HG02642 (cell line): ENCODE measurements at regions not wholly inside any gene's neighbourhood (a gene's known extent, or its start where the extent isn't known, plus 50 kb on each side); places are given as distances from the start of the nearest gene placed in this dataset.
A peak's percentile ranks its signal among the peaks of the same experiment; 100 is the strongest.
"Not testable (repeated sequence)": the region's sequence is repeated elsewhere in the genome, so short reads cannot be mapped to it uniquely, and the experiment has no call there.

Experiments
- ATAC-seq: cut with Tn5 transposase; IDR thresholded peaks from one replicate; pipeline ENCODE4 v1.9.1; 2021; ENCODE audit warnings: mild to moderate bottlenecking; ENCODE audit not compliant: unreplicated experiment, poor library complexity

DNA sequence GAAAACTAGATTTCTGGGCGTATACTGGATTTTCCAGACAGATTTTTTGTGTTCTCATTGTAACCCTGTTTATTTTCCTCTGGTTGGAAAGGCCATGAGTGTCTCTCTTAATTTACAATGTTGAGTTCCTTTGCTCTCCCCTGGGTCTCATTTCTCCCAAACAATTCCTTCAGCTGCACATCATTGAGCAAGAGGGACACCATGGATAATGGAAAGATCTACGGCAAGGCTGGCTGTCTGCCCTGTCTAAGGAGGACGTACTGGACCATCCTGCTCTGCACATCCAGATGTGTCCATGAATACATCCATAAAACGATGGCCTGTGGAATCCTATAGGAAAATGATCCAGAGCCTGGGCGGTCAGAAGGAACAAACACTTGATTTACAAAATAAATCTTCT is 258.1 kb upstream of the MCTP2 start:
- no peak for ATAC-seq

GRCh38 chr15:93968773-93969172 is 262.6 kb upstream of the MCTP2 start:
- ATAC-seq, result no peak

- no peak for ATAC-seq
These were observed 266.0 kb upstream of the MCTP2 start for GRCh38 chr15:93965304-93965908.

GRCh38 chr15:93954985-93955571 is 276.3 kb upstream of the MCTP2 start:
- ATAC-seq, result no peak

- ATAC-seq, result no peak
These were observed 282.6 kb upstream of the MCTP2 start for GRCh38 chr15:93948726-93949125.

- no peak for ATAC-seq
These were observed 287.8 kb upstream of the MCTP2 start for GRCh38 chr15:93943586-93943985.

DNA sequence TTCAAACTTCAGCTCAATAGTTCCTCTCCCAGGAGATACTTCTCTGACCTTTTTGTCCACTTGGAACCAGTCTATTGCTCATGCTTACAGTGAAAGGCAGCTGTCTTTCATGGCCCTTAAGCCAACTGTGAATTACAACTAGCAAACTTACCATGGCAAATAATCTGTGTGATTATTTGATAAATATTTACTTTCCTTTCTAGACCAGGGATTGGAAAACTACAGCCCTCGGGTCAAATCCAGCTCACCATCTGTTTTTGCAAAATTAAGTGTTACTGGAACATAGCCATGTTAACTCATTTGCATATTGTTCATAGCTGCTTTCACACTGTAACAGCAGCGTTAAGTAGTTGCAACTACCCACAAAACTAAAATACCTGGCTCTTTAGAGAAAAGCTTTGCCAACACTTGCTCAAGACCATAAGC is 289.1 kb upstream of the MCTP2 start:
- no peak for ATAC-seq

GRCh38 chr15:93941697-93942096 is 289.7 kb upstream of the MCTP2 start:
- ATAC-seq, result no peak

DNA sequence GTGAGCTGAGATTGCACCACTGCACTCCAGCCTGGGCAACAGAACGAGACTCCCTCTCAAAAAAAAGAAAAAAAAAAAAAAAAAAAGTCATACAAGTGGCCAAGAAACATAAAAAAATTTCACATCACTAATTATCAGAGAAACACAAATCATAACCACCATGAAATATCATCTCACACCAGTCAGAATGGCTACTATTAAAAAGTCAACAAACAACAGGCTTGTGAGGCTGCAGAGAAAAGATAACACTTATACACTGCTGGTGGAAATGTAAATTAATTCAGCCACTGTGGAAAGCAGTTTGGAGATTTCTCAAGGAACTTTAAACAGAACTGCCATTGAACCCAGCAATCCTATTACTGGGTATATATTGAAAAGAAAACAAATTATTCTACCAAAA is 291.1 kb upstream of the MCTP2 start:
- ATAC-seq, result no peak

DNA sequence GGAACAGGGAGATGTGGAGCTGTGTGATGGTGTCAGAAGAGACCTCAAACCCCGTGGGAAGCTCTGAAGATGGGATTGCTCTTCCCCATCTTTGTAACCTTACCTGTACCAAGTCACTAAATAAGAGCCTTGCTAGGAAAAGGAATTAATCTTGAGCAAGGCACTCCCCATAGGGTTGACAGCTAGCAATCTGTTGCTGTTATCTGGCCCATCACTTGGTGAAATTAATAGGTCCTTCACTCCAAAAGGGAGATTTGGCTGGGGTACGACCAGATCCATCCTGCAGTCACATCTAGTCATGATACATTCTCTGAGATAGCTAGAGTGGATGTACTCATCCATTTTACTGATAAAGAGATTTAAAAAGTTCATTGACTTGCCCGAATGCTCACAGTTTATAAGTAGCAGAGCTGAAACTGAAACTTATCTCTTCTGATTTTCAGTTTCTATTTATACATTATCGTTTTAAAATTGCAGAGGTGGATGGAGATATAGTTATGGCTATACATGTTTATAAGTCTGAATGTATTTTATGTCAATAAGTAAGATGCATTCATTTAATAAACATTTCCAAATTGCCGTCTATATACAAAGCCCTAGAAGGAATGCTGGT is 299.1 kb upstream of the MCTP2 start:
- ATAC-seq, result peak; percentile 86

DNA sequence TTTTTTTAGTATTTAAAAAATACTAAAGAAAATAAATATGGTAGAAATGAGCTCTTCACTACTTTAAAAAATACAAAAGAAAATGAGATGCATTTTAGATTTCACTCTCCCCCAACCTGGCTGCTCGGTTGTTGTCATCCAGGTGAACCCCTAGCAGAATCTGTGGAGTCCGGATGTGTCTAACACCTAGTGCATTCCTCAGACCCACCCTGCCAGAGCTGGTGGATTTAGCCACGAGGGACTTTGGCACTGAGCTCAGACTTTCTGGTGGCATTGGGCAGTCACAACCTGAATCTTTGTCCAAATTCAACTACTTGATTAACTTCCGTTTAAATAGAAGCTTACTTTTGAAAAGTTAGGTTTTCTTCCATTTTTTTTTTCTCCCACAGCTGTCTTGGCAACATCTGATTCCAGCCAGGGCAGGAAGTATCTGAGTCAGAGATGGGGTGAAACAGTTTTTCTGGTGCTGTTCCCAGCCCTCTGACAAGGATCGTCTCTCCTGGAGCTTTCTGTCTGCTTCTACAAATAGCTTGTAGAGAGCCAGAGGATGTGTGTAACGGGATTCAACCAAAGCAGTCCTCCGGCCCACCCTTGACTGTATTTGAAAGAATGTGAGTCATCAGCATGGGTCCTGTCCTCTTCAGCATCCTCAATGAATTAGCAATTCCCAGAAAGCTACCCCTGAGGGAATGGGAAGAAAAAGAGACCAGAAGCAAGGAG is 301.8 kb upstream of the MCTP2 start:
- ATAC-seq, result no peak

- ATAC-seq, result no peak
These were observed 311.2 kb upstream of the MCTP2 start for GRCh38 chr15:93920204-93920603.

DNA sequence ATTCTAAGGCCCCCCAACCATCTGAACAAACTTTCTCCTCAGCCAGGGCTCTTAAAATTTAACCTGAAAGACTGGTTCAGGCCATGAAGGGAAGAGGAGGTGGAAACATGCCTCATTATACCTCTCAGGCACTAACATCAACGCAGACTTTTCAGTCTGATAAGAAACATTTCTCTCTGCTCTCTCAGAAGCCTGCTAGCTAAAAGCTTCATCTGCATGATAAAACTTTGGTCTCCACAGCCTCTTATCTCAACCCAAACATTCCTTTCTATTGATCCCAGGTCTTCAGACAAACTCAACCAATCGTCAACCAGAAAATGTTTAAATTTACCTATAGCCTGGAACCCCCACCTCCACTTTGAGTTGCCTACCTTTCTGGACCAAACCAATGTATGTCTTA is 312.6 kb upstream of the MCTP2 start:
- ATAC-seq, result not testable (repeated sequence)

DNA sequence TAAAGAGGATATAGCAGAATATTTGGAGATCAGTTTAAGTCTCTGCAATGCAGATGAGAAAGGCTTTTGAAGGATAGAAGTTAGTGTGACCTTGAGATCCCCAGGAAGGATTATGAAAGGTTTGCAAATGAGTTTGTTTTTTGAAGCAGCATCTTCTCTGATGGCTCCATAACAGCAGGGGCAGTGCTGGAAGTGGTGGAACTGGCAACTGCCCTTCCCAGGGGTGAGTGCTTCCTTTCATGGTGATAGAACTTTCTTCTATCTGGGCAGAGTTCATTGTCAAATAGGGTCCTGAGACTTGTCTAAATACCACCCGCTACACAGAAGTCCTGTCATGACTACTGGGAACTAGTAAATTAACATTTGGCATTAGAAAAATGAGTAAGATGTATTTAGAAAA is 314.2 kb upstream of the MCTP2 start:
- no peak for ATAC-seq

GRCh38 chr15:93913871-93914270 is 317.5 kb upstream of the MCTP2 start:
- ATAC-seq, result no peak

DNA sequence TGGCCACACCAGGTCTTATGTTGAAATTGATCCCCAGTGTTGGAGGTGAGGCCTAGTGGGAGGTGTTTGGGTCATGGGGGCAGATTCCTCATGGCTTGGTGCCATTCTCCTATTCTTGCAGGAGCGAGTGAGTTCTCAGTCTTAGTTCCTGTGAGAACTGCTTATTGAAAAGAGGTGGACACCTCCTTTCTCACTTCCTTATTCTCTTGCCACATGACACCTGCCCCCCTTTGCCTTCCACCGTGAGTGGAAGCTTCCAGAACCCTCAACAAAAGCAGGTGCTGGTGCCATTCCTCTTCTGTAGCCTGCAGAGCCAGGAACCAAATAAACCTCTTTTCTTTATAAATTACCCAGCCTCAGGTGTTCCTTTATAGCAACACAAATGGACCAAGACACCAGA is 318.1 kb upstream of the MCTP2 start:
- ATAC-seq, result no peak

DNA sequence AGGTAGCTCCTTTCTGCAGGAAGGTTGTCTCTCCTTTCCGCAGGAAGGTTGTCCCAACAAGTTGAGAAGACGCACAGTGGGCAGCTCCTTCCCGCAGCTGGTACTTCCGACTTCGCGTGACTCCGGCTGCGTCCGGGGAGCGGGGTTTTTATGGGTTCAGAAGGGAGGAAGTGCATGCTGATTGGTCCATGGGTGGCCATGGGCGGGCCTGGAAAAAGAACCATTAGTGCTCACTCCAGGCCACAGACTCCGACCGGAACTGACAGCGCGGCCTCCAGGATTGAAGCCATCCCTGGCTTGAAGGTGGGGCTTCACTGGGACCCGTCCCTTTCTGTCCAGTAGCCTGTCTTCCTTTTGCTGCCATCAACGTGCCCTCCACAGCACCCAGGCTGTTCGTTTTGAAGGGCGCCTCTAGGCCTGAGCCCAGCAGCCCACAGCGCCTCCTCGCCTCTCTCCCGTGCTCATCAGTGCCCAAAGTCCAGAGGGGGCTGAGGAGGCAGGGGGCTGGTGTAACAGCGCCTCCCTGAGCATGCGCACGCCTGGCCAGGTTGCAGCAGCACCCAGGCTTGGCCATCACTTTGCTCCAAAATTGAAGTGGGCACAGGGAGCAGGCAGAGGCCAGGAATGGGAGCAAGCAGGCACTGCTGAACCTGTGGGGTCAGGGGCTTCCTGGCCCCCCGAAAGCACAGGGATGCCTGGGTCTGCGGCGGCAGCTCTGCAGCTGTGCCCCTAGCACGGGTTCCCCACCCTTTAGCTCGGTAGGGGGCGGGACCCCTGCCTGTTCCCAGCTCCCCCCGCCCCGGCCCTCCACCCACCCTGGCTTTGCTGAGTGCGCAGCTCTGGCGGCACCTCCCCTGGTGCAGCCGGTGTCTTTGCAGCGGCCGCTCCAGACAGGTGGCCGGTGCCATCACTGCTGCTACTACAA is 330.6 kb upstream of the MCTP2 start:
- ATAC-seq, result no peak

GRCh38 chr15:93899817-93900216 is 331.5 kb upstream of the MCTP2 start:
- no peak for ATAC-seq

DNA sequence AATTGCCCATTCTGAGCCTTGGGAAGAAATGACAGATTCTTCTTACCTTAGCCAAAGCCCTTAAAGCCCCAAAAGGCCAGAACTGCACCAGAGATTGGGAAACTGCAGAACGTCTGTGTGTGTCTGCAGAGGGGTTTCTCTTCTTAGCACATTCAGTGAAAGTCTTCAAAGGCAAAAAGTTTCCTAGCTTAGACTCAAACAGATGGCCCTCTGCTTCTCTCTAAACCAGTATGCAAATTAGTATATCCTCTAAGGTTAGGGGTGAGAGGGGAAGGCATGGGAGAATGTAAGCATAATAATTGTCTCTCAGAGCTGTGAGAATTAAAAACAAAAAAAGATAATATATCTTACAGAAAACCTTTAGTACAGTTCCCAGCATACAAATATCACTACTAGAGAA is 334.0 kb upstream of the MCTP2 start:
- no peak for ATAC-seq

DNA sequence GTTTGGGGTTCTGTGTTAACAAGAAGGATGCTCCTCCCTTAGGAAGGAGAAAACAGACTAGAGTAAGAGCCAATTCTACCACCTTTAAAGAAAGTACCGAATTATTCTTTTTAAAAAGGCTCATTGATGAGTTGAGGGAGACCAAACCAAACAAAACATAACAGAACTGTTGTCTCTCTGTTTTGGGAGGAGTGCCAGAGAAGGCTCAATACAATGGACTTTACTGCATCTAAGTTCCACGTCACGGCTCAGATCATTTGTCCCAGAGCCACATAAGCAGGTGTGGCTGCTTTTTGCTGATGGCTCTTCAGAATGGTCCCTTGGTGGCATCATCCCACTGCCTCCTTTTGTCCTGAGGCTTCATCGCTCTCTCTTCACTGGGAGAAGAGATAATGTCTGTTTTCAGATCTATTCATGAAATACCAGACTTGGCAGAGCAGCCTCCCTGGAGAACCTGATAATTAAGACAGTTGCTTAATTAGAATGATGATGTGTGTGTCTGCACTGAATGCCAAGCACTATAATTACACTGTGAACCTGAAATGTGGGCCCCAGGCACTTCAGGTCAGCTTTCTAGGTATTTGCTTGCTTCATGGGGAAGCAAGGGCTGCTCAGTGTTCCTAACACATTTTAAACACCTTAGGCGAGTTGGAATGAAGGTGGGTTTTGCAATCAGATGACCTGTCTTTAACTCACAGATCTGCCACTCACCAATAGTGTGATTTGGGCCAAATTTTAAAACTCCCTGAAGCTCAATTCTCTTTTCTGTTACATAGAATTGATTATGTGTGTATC is 335.2 kb upstream of the MCTP2 start:
- no peak for ATAC-seq
